Neural crest cell (in vitro differentiated cells): ENCODE measurements at regions not wholly inside any gene's neighbourhood (a gene's known extent, or its start where the extent isn't known, plus 50 kb on each side); places are given as distances from the start of the nearest gene placed in this dataset.

ENCODE experiments used
- DNase-seq: peaks from one replicate; pipeline ENCODE4 v3.0.0; 2021; ENCODE audit warnings: low read depth, mixed read lengths, low spot score
- H3K27ac Mint-ChIP-seq: one replicate; pipeline ENCODE4 v1.8.0; 2021; ENCODE audit warnings: mild to moderate bottlenecking, mixed read lengths; ENCODE audit not compliant: unreplicated experiment
- H3K27me3 Mint-ChIP-seq: 2 replicates; pipeline ENCODE4 v1.8.0; 2021; ENCODE audit warnings: low read depth, mild to moderate bottlenecking, mixed read lengths
- H3K36me3 Mint-ChIP-seq: 2 replicates; pipeline ENCODE4 v1.8.0; 2021; ENCODE audit warnings: low read depth, mild to moderate bottlenecking, mixed read lengths
- H3K4me1 Mint-ChIP-seq: 2 replicates; pipeline ENCODE4 v1.8.0; 2021; ENCODE audit warnings: mixed read lengths
- H3K4me3 Mint-ChIP-seq: one replicate; pipeline ENCODE4 v1.8.0; 2021; ENCODE audit warnings: mild to moderate bottlenecking, mixed read lengths
- H3K9me3 Mint-ChIP-seq: 2 replicates; pipeline ENCODE4 v1.8.0; 2021; ENCODE audit warnings: mixed read lengths
- TF ChIP-seq, protein P1 (sequence below): fragments of 200-600 bp; sonication (generic); conservative IDR thresholded peaks from 2 replicates; pipeline ENCODE4 v1.5.0; 2021; ENCODE audit warnings: antibody characterized with exemption, mild to moderate bottlenecking

DNA sequence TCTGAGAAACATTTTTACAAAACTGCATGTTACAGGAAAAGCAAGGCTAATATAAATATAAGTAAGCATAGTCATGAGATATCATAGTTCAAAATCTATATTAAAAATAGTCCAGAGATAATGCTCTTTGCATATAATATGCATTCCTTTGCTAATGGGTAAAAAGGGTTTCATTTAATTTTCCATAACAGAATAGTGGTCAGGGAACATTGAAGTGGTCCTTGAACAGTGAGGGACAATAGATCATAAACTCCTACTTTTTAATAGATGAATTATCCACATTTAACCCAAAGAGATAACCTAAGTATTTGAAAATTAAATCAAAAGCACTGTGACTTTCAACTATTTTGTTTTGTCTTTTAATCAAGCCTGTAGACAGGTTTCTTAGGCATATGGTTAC is 243.1 kb upstream of the ADGRB3 start:
- no peak overlapping the region for H3K4me3 Mint-ChIP-seq
- no peak overlapping the region for H3K27ac Mint-ChIP-seq
- no peak for DNase-seq
- H3K27me3 Mint-ChIP-seq: no peaks in the 10 kb centered on the region
- H3K9me3 Mint-ChIP-seq: peaks cover under 1% of the 10 kb centered on the region
- H3K36me3 Mint-ChIP-seq: no peaks in the 10 kb centered on the region
- H3K4me1 Mint-ChIP-seq: no peaks in the 10 kb centered on the region
- TF ChIP-seq, protein P1, sequence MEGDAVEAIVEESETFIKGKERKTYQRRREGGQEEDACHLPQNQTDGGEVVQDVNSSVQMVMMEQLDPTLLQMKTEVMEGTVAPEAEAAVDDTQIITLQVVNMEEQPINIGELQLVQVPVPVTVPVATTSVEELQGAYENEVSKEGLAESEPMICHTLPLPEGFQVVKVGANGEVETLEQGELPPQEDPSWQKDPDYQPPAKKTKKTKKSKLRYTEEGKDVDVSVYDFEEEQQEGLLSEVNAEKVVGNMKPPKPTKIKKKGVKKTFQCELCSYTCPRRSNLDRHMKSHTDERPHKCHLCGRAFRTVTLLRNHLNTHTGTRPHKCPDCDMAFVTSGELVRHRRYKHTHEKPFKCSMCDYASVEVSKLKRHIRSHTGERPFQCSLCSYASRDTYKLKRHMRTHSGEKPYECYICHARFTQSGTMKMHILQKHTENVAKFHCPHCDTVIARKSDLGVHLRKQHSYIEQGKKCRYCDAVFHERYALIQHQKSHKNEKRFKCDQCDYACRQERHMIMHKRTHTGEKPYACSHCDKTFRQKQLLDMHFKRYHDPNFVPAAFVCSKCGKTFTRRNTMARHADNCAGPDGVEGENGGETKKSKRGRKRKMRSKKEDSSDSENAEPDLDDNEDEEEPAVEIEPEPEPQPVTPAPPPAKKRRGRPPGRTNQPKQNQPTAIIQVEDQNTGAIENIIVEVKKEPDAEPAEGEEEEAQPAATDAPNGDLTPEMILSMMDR: no peak

DNA sequence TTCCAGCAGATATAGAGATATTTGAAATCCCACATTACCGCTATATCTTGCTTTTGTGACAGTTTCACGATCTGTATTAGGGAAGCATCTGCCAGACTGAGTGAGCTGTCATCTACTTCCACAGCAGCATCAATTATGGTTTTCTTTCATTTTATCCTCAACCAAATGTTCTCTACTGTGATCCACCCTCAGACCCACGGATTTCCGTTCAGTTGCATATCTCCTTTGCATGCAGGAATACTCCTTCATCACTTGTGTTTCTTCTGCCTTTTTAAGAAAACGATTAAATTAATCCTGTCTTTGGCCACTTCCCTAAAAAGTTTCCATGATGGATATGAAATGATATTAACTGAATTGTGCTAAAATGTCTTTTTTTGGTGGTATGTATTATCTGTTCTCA is 262.1 kb upstream of the ADGRB3 start:
- DNase-seq: no peak
- no peaks in the 10 kb centered on the region for H3K27me3 Mint-ChIP-seq
- no peak overlapping the region for H3K4me3 Mint-ChIP-seq
- H3K9me3 Mint-ChIP-seq: no peaks in the 10 kb centered on the region
- no peaks in the 10 kb centered on the region for H3K36me3 Mint-ChIP-seq
- H3K4me1 Mint-ChIP-seq: no peaks in the 10 kb centered on the region
- H3K27ac Mint-ChIP-seq: no peak overlapping the region
- TF ChIP-seq, protein P1: no peak

DNA sequence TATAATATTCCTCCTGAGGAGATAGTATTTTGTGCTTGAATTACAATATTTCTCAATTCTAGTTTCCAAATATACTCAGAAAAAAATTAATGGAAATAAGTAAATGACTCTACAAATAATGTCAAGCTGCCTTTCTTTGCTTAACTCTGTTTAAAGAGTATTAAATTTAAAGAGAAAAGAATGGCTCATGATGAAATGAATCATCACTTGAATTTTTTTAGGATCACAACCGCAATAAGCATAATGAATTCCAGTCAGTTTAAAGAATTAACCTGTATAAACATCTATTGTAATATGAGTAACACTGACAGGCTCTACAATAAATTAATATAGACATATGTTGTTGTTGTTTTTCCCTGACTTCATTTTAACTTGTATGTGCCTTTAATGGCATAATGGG is 266.2 kb upstream of the ADGRB3 start:
- no peak for DNase-seq
- no peak overlapping the region for H3K4me3 Mint-ChIP-seq
- TF ChIP-seq, protein P1: no peak
- no peaks in the 10 kb centered on the region for H3K4me1 Mint-ChIP-seq
- no peaks in the 10 kb centered on the region for H3K36me3 Mint-ChIP-seq
- no peaks in the 10 kb centered on the region for H3K9me3 Mint-ChIP-seq
- H3K27me3 Mint-ChIP-seq: no peaks in the 10 kb centered on the region
- H3K27ac Mint-ChIP-seq: no peak overlapping the region

DNA sequence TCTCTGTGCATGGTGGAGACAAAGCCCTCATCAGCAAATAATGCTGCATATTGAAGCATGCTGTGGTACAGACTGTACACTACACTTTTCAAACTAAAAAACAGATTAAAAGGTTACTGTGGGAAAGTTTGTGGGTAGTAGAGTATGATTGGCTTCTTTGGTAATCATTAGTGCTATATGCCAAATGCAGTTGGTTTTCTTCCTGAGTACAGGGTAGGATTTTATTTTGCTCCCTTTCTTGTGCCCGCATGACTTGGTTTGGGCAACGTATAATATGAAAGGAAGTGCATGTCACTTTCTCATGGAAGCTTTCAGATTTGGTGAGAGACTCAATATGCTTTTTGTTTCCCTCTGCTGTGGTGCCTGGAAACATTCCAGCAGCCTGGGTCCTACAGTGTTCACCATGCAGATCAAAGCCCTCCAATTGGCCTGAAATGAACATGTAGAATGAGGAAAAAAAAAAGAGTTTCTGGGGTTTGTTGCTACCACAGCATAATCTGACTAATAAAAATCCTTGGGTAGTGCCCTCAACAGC is 270.7 kb upstream of the ADGRB3 start:
- no peak overlapping the region for H3K4me3 Mint-ChIP-seq
- no peaks in the 10 kb centered on the region for H3K4me1 Mint-ChIP-seq
- TF ChIP-seq, protein P1: no peak
- peaks cover 3% of the 10 kb centered on the region for H3K9me3 Mint-ChIP-seq
- H3K27me3 Mint-ChIP-seq: no peaks in the 10 kb centered on the region
- no peak overlapping the region for H3K27ac Mint-ChIP-seq
- DNase-seq: no peak
- H3K36me3 Mint-ChIP-seq: peaks cover 3% of the 10 kb centered on the region

DNA sequence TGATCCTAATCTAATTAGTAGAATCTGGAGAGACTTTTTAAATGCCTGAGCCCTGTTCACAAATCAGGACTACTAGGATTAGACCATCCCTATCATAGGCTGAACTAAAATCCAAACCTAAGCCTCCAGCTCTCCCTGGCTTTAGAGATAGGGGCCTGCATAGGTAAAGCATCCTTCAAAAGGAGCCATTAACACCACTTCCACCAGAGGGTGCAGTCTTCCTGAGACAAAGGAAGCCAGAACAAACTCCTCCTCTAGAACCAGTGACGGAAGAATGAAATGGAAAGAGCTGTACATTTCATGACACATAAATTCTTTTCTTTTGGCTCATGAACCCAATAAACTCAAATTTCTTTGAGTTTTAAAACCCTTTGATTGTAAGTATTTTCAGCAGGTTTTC is 291.2 kb upstream of the ADGRB3 start:
- TF ChIP-seq, protein P1: peak; percentile 66
- no peaks in the 10 kb centered on the region for H3K9me3 Mint-ChIP-seq
- H3K4me1 Mint-ChIP-seq: no peaks in the 10 kb centered on the region
- no peaks in the 10 kb centered on the region for H3K36me3 Mint-ChIP-seq
- no peaks in the 10 kb centered on the region for H3K27me3 Mint-ChIP-seq
- H3K27ac Mint-ChIP-seq: no peak overlapping the region
- no peak overlapping the region for H3K4me3 Mint-ChIP-seq
- DNase-seq: peak; percentile 22

DNA sequence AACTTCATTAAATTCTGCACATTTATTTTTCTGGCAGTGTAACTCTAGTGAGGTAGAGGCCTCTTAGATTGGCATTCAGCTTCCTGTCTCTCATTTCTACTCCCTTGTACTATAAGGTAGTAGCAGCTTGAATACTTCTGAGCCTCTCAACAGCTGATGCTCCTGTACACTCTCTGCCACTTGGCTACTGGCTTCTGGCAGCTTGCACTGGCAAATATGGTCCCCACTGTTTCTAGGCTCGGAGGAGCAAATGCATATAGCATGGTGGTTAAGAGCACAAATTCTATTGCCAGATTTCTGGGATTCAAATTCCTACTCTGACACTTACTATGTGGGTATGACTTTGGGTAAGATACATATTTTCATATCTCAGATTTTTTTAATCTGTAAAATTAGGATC is 292.8 kb upstream of the ADGRB3 start:
- no peak for DNase-seq
- H3K27me3 Mint-ChIP-seq: no peaks in the 10 kb centered on the region
- no peaks in the 10 kb centered on the region for H3K9me3 Mint-ChIP-seq
- H3K36me3 Mint-ChIP-seq: no peaks in the 10 kb centered on the region
- TF ChIP-seq, protein P1: no peak
- H3K4me3 Mint-ChIP-seq: no peak overlapping the region
- H3K4me1 Mint-ChIP-seq: no peaks in the 10 kb centered on the region
- no peak overlapping the region for H3K27ac Mint-ChIP-seq
